IMR-90 (cell line): ENCODE measurements at regions not wholly inside any gene's neighbourhood (a gene's known extent, or its start where the extent isn't known, plus 50 kb on each side); places are given as distances from the start of the nearest gene placed in this dataset.

ENCODE experiments used
- BHLHE40 ChIP-seq: fragments of 150-350 bp; IDR thresholded peaks from 2 replicates; pipeline ENCODE4 v1.6.1; 2016; ENCODE audit warnings: mild to moderate bottlenecking, low read depth, low read length
- CEBPB ChIP-seq: IDR thresholded peaks from 2 replicates; pipeline ENCODE4 v1.6.1; 2012; ENCODE audit warnings: low read depth, low read length, improper control_type of control experiment
- CHD1 ChIP-seq: IDR thresholded peaks from 2 replicates; pipeline ENCODE4 v1.6.1; 2012; ENCODE audit warnings: low read depth, low read length, improper control_type of control experiment
- CTCF ChIP-seq: conservative IDR thresholded peaks from 2 replicates; pipeline ENCODE4 v1.5.1; 2012; ENCODE audit warnings: mild to moderate bottlenecking, low read depth, low read length, improper control_type of control experiment
- MAFK ChIP-seq: IDR thresholded peaks from 2 replicates; pipeline ENCODE4 v1.6.1; 2012; ENCODE audit warnings: low read depth, low read length, improper control_type of control experiment
- MAZ ChIP-seq: IDR thresholded peaks from 2 replicates; pipeline ENCODE4 v1.6.1; 2012; ENCODE audit warnings: low read depth, mild to moderate bottlenecking, low read length, improper control_type of control experiment, moderate library complexity, borderline replicate concordance
- MXI1 ChIP-seq: IDR thresholded peaks from 2 replicates; pipeline ENCODE4 v1.6.1; 2012; ENCODE audit warnings: low read depth, mild to moderate bottlenecking, low read length, moderate library complexity, borderline replicate concordance
- POLR2A ChIP-seq: IDR thresholded peaks from 2 replicates; pipeline ENCODE4 v1.6.1; 2012; ENCODE audit warnings: mild to moderate bottlenecking, low read depth, low read length
- RAD21 ChIP-seq: IDR thresholded peaks from 2 replicates; pipeline ENCODE4 v1.6.1; 2012; ENCODE audit warnings: low read length, improper control_type of control experiment
- RFX5 ChIP-seq: IDR thresholded peaks from 2 replicates; pipeline ENCODE4 v1.8.0; 2012; ENCODE audit warnings: low read depth, mild to moderate bottlenecking, low read length, moderate library complexity
- SMC3 ChIP-seq: fragments of 150-350 bp; IDR thresholded peaks from 2 replicates; pipeline ENCODE4 v1.6.1; 2016; ENCODE audit warnings: low read depth, mild to moderate bottlenecking, antibody characterized with exemption, low read length, moderate library complexity
- TF ChIP-seq, protein P1 (sequence below): fragments of 150-350 bp; IDR thresholded peaks from 2 replicates; pipeline ENCODE4 v1.6.1; 2017; ENCODE audit warnings: mild to moderate bottlenecking, antibody characterized with exemption, low read length, low read depth
- TF ChIP-seq, protein P2 (sequence below): fragments of 150-350 bp; IDR thresholded peaks from 2 replicates; pipeline ENCODE4 v1.6.1; 2016; ENCODE audit warnings: low read depth, mild to moderate bottlenecking, low read length, moderate library complexity, borderline replicate concordance

- TF ChIP-seq CTCF (no peak), POLR2A (no peak), BHLHE40 (no peak), MAFK (no peak), CEBPB (no peak), RAD21 (no peak), RFX5 (no peak), MAZ (no peak), SMC3 (no peak), CHD1 (no peak), MXI1 (no peak)
- TF ChIP-seq, protein P1, sequence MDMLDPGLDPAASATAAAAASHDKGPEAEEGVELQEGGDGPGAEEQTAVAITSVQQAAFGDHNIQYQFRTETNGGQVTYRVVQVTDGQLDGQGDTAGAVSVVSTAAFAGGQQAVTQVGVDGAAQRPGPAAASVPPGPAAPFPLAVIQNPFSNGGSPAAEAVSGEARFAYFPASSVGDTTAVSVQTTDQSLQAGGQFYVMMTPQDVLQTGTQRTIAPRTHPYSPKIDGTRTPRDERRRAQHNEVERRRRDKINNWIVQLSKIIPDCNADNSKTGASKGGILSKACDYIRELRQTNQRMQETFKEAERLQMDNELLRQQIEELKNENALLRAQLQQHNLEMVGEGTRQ = no peak
- TF ChIP-seq, protein P2, sequence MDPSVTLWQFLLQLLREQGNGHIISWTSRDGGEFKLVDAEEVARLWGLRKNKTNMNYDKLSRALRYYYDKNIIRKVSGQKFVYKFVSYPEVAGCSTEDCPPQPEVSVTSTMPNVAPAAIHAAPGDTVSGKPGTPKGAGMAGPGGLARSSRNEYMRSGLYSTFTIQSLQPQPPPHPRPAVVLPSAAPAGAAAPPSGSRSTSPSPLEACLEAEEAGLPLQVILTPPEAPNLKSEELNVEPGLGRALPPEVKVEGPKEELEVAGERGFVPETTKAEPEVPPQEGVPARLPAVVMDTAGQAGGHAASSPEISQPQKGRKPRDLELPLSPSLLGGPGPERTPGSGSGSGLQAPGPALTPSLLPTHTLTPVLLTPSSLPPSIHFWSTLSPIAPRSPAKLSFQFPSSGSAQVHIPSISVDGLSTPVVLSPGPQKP = no peak
Observed at GRCh38 chr6:90420500-90420899, 123.9 kb upstream of the BACH2 start.
